SK-N-DZ (cell line): ENCODE measurements at regions not wholly inside any gene's neighbourhood (a gene's known extent, or its start where the extent isn't known, plus 50 kb on each side); places are given as distances from the start of the nearest gene placed in this dataset.
A peak's percentile ranks its signal among the peaks of the same experiment; 100 is the strongest.
"Not testable (repeated sequence)": the region's sequence is repeated elsewhere in the genome, so short reads cannot be mapped to it uniquely, and the experiment has no call there.

Experiments
- DNase-seq: peaks from one replicate; pipeline ENCODE4 v3.0.0-alpha.2; 2015; ENCODE audit warnings: low spot score

GRCh38 chr4:79611026-79611425, 203.0 kb upstream of the GK2 start:
- no peak for DNase-seq

GRCh38 chr4:79609817-79610216, 201.8 kb upstream of the GK2 start:
- no peak for DNase-seq

DNA sequence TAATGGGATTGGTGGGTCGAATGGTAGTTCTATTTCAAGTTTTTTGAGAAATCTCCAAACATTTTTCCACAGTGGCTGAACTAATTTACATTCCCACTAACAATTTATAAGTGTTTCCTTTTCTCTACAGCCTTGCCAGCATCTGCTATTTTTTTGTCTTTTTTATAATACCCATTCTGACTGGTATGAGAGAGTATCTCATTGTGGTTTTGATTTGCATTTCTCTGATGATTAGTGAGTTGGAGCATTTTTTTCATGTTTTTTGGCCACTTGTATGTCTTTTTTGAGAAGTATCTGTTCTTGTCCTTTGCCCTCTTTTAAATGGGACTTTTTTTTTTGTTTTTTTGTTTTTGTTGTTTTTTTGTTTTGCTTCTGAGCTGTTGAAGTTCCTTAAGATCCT, 200.0 kb upstream of the GK2 start:
- no peak for DNase-seq

- DNase-seq = no peak
Measured at GRCh38 chr4:79604152-79604551, 196.1 kb upstream of the GK2 start.

DNA sequence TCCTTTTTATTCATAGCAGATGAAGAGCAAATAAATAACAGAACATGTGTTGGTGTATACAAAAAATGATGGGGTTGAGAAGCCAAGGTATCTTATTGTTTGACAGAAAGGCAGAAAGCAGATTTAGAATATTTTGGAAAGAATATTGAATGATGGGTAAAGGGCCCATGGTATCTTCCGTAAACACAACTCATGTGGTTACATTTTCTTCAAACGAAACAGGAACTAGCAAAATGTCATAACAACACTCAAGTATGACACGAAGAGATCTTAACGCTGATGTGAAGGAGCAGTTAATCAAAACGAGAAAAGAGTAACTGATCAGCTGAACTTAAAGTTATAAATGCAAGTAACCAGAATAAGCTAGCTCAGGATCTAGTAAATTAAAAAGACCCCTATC, 195.7 kb upstream of the GK2 start:
- DNase-seq = no peak

GRCh38 chr4:79599691-79600090, 191.7 kb upstream of the GK2 start:
- DNase-seq = no peak

DNA sequence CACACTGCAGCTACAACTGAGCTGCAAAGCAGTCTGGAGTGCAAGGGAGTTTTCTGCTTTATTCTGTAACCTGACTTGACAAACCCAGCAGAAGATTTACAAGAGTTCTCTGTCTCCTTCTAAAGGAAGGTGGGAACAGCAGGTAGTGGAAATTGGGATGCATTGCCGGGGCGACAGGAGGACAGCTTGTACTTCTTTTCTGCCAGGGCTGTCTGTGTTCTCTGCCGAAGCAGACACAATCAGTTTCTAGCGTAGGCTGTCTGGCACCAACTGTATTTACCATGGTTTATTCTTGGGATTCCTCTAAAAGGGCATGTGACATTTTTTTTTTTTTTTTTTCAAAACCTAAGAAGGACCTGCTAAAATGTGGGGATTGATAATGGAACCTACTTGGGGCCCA, 190.8 kb upstream of the GK2 start:
- no peak for DNase-seq

GRCh38 chr4:79598214-79598613, 190.2 kb upstream of the GK2 start:
- no peak for DNase-seq

- DNase-seq = no peak
Measured at GRCh38 chr4:79597266-79597665, 189.2 kb upstream of the GK2 start.

GRCh38 chr4:79592218-79592617, 184.2 kb upstream of the GK2 start:
- DNase-seq = not testable (repeated sequence)

DNA sequence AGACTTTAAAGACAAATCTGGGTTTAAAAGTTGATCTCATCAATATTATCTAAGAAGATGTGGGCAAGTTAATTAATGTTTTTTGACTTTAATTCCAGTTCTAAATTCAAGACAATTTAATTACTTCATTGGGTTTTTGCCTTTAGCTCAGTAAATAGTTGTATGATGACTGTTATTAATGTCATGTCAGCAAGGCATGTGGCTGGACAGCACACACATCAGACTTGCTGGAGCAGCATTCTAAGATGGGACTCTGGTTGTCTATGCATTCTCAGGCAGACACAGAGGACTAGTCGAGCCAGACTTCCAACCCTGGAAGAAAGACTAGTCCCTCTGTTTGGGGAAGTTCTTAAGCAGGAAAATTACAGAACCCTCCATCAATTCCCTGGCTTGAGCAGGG, 180.7 kb upstream of the GK2 start:
- no peak for DNase-seq

GRCh38 chr4:79587207-79587606, 179.2 kb upstream of the GK2 start:
- DNase-seq = not testable (repeated sequence)

DNA sequence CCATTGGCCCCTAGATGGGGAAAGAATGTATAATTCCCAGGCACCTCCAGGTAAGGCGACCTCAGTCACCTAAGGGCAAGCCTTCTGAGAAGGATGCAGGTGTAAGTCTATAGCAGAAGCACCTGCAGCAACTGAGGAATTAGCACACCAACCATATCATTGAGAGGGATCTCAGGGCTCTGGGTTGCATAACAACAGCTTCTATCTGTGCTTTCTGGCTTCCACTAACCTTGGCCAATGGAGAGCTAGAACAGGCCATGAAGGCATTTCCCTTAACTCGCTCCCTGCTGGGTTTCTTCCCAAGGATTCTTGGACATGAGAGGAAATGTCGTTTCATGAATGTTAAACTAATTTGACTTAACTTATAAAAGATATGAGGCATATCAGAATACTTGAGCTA, 177.8 kb upstream of the GK2 start:
- no peak for DNase-seq

DNA sequence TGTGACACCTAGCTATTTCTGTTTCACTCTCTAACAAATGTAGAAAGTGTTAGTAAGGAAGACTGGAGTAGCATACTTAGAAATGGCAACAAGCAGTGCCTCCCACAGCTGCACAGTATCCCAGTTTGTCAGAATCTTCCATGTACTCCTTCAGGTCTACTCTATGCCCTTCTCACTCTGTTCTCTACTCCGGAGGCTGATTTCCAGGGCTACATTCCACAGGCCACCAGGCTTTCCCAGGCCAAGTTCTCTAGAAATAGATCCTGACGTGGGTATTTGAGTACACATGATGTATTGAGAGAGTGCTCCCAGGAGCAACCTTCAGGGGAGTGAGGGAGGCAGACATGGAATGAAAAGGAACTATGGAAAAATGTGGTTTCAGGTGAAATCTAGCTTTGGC, 177.3 kb upstream of the GK2 start:
- DNase-seq = no peak

DNA sequence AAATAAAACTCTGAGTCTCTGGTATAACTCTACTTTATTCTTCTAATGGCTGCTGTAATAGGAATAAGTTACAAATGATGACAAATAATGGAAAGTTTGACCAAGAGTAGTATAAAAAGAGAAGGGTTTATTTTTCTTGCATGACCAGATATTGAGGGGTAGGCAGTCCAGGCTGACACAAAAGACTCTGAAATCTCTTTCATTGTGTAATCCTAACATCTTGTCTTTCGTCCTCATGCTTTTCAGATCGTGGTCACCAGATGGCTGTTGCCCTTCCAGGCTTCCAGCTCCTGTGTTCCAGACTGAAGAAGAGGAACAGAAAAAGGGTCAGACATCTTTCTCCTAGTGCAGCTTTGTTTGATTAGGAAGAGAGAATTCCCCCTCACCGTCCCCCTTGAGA, 176.9 kb upstream of the GK2 start:
- no peak for DNase-seq

DNA sequence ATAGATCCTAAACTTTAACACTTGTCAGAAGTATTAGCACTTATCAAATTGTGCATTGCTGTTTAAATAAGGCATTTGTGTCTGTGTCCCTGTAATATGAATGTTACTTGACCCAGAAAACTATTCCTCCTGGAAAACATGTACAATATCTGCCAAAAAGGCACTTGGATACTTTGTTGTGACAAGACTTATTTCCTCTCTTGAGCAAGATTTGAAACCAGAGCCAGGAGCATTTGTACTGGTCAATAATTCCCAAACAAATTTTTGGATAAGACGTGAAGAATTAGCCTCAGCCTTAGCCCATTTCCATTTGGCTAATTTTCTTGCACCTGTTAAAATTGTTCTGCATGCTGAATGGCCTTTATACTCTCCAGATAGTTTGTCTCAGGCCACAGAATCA, 176.3 kb upstream of the GK2 start:
- no peak for DNase-seq

GRCh38 chr4:79578606-79579005, 170.6 kb upstream of the GK2 start:
- DNase-seq = no peak

- peak; percentile 63 for DNase-seq
Measured at GRCh38 chr4:79576429-79576753, 168.4 kb upstream of the GK2 start.

DNA sequence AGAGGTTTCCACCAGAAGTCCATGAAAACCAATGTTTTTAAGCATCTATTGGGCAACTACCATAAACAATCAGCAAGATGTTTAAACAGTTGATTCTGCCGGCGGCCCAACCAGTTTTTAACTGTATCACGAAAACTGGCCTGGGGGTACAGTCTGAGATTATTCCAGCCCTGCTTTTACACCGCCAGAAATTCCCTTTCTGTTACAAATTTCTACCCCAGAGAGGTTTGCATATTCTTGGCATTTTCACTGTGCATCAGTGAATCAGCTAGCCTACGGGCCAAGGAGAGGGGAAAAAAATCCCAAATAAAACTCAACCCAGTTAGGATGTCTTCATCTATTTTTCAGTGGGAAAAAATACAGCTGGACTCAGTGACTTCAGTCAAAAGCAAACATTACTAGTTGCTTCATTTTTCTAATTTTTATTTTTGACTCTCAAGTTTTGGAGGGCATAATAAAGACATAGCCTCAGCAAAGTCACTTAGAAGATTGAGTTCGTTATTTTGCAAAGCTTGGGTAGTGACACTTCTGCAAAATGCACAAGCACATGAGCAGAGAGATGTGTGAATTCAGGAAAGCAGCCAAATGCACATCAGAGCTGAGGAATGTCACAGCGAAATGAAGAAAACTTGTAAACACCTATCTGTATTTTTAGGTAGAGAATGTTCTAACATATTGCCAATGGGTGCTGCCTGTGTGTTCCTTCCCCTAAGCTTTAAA, 167.8 kb upstream of the GK2 start:
- DNase-seq = no peak

DNA sequence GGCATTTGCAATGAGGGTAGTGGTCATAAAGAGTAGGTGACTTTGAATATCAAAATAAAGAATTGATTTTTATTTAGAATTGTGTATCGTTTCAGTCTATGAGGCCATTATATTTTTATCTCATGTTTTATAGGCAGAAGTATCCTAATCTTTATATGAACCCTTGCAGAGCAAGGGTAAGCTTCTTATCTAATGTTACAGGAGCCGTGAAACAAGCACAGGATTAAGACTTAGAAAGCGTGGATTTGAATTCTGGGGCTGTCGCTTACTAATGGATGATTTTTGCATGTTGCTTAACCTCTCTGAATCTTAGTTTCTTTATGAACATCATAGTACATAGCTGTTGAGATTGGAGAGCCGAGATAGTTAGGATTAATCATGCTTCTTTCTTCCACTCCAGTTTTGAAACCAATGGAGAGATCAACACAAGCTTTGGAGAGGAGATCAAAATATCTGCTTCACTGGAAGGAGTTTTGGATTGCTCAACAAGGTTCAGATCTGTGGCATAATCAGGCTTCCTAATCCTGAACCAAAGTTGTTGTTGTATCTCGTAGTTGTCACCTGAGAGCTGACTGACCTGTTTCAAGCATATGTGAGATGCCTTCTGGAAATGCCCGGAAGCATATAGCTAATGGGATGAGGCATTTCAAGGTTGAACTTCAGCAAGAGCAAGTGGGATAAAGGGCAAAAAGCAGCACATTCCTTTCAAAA, 166.9 kb upstream of the GK2 start:
- DNase-seq = no peak

GRCh38 chr4:79563219-79563618, 155.2 kb upstream of the GK2 start:
- DNase-seq = no peak

DNA sequence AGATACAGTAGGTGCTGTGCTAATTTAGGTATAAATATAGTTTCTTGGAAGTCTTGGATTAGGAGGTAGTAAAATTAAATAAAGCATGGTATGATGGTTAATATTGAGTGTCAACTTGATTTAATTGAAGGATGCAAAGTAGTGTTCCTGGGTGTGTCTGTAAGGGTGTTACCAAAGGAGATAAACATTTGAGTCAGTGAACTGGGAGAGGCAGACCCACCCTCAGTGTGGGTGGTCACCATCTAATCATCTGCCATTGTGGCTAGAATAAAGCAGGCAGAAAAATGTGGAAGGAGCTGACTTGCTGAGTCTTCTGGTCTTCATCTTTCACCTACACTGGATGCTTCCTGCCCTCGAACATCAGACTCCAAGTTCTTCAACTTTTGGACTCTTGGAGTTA, 153.7 kb upstream of the GK2 start:
- no peak for DNase-seq

GRCh38 chr4:79559398-79559797, 151.4 kb upstream of the GK2 start:
- not testable (repeated sequence) for DNase-seq

- DNase-seq = no peak
Measured at GRCh38 chr4:79552311-79552710, 144.3 kb upstream of the GK2 start.
